Spleen (tissue), 7 donors: ENCODE measurements at regions not wholly inside any gene's neighbourhood (a gene's known extent, or its start where the extent isn't known, plus 50 kb on each side); places are given as distances from the start of the nearest gene placed in this dataset.

Experiments used
- POLR2A ChIP-seq, 3 donors: fragments of 450-650 bp; IDR thresholded peaks; one replicate each; pipeline ENCODE4 v1.5.1; 2017; ENCODE audit warnings: antibody characterized with exemption in 3 of 3, mild to moderate bottlenecking in 1 of 3
- TF ChIP-seq, protein P1 (sequence below), 11 experiments: fragments of 200-600 bp in 7 of 11; fragments of 450-650 bp in 4 of 11; sonication (generic) in 4 of 11; IDR thresholded peaks in 8 of 11; conservative IDR thresholded peaks in 3 of 11; 1 replicate in 7 of 11; 2 replicates in 4 of 11; pipeline versions ENCODE4 v1.4.0 to v1.8.0; 2016 to 2021; ENCODE audit warnings: antibody characterized with exemption in 11 of 11, inconsistent platforms in 4 of 11, mild to moderate bottlenecking in 1 of 11
- donor health status: DM: no; HTN: no; CAD: no; lungs with moderate emphysema.
- donor health status: DM: no; HTN: no; CAD: no.
- donor health status: DM: no; HTN: no; CAD: no.

DNA sequence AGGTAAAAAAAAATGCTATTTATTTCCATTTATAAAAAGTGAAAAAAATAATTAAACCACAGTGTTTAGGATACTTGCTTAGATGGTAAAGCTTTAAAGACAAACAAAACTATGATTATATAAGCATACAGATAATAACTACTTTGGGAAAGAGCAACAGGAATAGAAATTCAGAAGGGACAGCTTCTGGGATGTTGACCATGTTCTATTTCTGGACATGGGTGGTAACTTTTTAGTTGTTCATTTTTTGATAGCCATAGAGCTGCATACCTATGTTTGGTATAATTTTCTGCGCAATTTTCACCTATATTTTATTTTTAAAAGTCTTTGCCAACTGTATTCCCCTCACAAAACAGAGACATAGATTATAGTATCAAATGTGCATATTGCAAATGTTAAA lies 572.0 kb upstream of the NR2F2 start:
- TF ChIP-seq, protein P1, sequence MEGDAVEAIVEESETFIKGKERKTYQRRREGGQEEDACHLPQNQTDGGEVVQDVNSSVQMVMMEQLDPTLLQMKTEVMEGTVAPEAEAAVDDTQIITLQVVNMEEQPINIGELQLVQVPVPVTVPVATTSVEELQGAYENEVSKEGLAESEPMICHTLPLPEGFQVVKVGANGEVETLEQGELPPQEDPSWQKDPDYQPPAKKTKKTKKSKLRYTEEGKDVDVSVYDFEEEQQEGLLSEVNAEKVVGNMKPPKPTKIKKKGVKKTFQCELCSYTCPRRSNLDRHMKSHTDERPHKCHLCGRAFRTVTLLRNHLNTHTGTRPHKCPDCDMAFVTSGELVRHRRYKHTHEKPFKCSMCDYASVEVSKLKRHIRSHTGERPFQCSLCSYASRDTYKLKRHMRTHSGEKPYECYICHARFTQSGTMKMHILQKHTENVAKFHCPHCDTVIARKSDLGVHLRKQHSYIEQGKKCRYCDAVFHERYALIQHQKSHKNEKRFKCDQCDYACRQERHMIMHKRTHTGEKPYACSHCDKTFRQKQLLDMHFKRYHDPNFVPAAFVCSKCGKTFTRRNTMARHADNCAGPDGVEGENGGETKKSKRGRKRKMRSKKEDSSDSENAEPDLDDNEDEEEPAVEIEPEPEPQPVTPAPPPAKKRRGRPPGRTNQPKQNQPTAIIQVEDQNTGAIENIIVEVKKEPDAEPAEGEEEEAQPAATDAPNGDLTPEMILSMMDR (IDR thresholded peaks at IDR 0.05 in 8 of 11, conservative IDR thresholded peaks at IDR 0.05 in 3 of 11), result no peak
- no peak for TF ChIP-seq POLR2A (IDR thresholded peaks at IDR 0.05)
